HG03575 (cell line): ENCODE measurements at regions not wholly inside any gene's neighbourhood (a gene's known extent, or its start where the extent isn't known, plus 50 kb on each side); places are given as distances from the start of the nearest gene placed in this dataset.

Experiments
- ATAC-seq: cut with Tn5 transposase; IDR thresholded peaks from one replicate; pipeline ENCODE4 v1.9.1; 2021; ENCODE audit not compliant: unreplicated experiment, insufficient number of reproducible peaks, low FRiP score; ENCODE audit errors: extremely low read depth

DNA sequence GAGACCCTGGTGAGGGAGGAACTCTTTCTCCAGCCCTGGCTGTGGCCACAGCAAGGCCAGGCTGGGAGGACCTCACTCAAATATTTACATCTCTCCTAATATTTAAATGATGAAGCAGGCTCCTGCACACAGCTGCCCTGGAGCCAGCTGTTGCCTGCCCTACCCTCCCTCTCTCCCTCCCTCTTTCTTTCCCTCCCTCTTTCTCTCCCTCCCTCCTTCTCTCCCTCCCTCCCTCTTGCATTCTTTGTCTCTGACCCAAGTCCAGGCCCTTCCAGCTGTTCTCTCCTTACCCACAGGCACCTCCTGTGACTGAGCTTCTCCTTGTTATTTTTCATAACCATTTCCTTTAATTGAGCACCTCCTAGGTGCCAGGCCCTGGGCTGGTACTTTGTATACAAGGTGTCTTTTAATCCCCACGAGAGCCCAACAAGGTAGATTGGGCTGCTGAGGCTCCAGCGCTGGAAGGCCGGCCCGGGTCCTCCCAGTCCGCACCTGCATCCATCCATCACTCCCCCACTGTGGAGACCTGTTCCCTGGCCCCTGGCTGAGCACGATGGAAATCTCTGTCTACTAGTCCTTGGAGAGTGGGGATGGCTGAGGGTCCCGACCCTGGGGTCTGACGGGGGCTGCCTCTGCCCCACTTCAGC, 242.3 kb downstream of the SEC14L1 start:
- ATAC-seq, result no peak

DNA sequence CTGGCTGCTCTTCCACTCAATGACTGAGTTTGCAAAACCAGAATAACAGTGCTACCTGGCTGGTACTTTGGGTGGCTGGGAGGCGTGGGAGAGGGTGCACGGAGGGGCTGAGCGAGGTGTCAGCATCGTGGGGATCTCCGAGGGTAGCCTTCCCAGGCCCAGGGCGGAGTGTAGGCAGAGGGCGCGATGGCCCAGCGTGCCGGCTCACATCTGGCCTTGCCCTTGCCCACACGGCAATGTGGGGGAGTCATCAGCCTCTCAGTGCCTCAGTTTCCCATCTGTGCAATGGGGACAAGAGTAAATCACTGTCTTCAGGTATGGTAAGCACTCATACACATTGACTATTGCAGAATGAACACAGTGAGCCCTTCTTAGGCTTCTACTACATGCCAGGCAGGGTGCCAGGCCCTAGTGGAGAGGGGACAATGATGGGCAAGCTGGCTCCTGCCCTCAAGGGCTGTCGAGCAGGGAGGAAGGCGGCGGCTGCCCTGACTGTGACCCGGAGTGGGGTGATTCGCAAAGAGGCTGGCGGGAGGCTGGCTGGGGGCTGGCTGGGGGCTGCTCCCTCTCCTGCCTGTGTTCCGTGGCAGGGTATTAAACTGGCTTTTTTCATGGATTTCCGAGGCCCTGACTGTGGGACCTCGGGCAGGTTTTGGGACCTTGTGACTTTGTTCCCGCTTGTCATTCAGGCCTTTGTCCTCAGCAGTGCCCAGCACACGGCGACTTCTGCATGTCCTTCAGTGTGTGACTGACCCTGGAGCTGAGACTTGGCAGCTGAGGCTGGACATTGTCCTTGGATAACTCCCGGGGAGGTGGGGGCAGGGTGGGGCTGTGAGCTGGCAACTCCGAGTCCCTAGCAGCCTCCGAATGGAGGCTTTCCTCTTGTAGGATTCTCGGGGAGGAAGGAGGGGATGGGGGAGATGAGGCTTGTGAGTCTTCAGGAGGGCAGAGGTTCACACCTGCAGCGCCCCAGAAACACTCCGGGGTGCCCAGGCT, 243.1 kb downstream of the SEC14L1 start:
- ATAC-seq, result no peak

DNA sequence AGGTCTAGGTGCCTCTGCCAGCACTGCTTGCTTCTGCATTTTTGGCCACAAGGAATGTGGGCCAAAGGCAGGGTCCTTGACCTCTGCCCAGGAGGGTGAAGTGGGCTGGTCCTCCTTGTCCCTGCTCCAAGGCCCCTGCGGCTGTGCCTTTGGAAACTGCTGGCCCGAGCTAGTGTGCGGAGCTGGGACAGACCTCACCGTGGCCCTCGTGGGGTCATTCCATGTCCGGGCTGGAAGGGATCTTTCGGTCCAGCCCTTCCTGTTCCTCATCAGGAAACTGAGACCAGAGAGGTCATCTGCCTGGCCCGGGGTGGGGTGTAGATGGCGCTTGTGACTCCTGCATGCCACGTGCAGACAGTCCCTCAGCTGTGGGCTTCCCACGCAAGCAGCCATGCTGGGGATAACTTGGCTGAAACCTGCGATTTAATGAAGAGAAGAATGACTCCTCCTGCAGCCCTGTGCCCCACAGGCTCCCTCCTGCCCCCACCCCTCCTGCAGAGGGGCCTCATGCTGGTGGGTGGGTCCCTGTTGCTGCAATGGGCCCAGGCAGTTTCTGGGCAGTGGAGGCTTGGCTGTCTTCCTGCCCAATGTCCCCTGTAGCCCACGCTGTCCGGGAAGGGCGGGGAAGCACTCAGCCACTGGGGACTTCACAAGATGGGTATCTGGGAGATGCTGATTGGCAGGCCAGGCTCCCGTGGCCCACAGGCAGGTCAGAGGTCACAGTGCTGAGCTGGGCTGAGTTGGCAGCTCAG, 245.2 kb downstream of the SEC14L1 start:
- no peak for ATAC-seq

DNA sequence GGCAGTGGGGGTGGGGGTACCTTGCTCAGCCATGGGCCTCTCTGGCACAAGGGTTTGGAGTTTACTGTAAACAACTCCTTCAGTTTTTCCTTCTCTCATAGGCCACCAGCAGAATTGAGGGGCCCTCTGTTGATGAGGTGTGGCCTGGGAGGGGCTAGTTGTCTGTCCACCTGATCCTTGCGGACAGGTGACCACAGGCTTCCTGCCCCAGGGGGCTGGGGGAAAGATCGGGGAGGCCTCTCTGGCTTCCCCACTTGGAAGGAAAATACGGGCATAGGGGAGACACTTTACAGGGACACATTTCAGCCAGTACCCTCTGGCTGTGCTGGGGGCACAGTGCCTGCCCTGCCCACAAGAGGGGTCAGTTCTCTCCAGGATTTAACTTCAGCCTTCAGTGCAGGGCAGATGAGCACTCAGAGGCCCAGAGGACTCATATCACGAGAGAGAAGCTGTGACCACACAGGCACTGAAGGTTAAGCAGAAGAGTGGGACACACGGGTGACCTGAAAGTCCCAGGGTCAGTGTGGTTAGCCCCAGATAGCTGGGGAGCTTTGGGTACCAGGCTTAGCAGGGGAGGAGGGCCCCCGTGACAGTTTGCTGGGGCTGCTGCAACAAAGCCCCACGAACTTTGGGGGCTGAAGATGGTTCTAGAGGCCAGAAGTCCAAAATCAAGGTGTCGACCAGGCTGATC, 245.9 kb downstream of the SEC14L1 start:
- ATAC-seq, result no peak

DNA sequence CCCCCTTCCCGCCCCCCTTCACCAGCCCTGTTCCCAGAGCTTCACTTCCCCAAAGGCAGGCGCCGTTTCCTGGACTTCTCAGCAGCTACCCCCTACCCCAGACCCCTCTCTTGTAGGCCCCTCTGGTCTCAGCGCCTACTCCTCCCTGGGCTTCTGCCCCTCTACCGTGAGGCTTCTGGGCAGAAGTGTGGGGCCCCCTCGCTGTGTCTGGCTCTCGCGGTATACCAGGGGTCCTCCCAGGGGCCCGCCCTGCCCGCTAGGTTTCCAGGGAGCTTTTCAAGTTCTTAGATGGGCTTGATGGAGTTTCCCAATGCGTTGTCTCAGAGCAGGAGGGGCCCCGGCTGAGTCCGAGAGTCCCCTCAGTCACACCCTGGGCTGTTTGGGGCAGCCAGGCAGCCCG, 247.1 kb downstream of the SEC14L1 start:
- ATAC-seq, result no peak

DNA sequence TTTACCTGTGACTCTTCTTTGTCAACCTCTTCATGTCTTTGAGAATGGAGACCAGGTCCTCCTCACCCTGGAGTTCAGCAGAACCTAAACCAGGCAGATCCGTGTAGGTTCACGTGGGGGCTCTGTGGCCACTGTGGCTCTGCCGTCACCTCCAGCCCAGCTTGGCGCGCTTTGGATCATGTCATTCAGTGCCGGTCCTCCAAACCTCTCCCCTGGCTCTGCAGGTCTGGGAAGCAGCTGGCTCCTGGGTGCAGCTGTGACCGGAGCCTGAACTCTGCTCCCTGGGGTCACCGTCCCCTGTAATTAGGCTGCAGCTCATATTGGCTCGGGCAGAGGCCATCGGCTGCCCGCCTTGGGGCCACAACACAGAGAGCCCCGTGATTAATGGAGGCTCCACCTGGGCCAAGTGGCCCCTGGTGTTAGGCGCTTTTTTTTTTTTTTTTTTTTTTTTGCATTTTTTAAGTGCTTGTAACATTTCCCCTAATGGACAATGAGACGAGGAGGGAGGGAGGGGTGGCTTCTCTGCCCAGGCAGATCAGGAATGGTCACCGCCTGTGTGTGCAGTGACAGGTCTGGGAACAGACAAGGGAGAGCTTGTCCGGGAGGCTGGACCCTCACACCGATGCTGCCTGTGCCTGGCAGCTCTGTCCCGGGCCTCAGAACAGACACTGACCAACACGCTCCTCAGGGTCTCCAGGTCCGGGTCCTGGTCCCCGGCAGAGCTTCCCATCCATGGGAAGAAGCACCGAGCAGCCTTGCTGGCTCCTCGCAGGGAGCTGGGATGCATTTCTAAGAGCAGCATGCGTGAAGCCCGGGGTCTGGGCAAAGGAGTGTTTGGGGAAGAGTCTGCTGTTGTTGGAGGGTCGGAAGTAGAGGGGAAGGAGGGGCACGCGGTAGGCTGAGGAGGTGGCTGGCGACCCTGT, 247.9 kb downstream of the SEC14L1 start:
- no peak for ATAC-seq

DNA sequence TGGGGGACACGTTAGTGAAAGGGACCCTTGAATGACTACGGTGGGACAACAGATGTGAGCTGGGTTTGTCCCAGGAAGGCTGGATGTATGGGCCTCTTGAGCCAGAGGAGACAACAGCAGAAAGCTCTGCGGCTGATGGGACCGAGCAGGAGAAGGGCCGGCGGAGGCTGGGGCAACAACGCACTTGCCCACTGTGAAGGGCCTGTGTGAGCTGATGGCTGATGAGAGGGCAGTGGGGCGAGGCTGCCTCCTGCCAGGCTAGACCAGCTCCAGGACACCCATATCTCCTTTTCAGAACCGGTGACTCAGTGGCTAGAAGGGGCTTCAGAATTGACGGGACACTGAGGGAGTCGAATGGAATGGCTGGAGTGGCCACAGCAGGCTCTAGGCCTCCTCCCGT, 250.1 kb downstream of the SEC14L1 start:
- ATAC-seq, result no peak

DNA sequence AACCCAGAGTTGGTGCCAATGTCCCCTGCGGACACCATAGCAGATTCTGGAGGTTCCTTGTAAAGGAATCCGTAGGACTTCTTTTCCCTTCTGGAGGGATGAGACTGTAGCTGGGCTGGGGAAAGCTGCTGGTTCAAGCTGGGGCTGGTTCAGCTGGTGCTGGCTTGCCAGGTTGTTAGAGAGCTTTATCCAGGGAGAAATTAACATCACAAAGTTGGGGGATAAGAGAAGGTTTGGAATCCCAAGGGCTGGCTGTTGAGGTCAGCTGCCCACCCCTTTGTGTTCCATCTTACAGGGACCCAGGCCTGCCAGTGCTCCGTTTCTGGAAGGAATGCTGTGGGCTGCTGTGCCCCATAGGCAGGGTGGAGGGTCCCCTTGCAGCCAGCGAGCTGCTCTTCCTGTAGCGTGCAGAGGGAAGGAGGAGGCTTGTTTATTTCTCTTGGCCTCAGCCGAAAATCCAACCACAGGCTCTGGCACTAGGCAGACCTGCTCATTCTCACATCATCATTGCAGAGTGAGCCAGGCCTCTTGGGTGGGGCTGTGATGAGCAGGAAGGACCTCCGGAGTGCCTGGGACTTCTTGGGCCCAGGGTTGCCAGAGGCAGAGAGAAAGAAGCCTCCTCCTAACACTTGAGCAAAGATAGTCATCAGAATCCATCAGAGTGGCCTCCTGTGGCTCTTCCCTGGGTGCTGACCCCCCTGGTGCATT, 251.1 kb downstream of the SEC14L1 start:
- ATAC-seq, result no peak

DNA sequence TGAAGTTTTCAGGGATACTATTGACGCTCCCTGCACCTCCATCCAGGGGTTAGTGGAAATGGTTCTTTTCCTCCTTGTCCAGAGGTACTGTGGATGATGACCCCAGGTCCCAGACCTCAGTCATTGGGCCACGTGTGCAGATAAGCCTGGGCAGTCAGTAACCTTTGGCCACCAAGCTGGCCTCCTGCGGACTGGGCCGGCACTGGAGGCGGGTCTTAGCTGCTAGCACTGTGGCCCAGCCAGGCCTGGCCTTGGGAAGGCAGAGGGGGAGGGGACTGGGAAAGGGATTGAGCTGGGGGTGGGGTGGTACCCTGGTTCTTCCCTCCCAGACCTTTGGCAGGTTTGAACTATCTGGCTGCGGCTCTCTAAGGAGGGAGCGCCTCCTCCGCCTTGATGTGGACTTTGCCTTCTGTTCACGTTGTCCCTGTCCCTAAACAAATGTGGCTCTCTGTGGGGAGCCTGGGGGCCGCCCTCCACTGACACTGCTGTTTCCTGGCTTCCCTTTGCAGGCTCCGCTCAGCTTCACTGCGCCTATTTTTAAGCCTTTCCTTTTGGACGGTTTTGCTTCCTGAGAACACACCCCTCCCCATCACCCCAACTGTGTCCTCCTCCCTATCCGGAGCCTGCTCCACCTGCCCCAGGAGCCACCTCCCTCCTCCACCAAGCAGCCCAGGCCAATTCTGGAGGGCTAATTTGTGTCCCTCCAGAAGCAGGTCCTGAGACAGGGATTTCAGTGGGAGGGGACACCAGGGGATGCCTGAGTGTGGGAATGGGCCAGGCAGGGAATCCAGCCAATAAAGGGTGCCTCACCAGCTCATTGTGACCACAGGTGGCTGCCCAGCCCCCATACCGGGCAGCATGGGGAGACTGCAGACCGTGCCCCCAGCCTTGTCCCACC, 251.9 kb downstream of the SEC14L1 start:
- no peak for ATAC-seq

DNA sequence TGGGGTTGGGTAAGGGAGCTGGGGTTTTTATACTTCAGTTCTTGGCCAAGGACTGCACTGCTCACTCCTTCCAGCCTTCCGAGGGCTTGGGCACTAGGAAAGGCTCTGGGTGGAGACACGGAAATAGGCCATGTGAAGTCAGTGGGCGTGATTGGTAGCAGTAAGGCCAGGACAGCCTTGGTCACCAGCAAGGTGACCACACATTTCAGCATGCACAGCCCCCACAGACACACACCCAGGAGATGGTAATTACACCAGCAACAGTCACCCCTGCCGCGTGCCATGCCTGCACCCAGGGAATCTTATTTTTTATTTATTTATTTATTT, 252.5 kb downstream of the SEC14L1 start:
- no peak for ATAC-seq

DNA sequence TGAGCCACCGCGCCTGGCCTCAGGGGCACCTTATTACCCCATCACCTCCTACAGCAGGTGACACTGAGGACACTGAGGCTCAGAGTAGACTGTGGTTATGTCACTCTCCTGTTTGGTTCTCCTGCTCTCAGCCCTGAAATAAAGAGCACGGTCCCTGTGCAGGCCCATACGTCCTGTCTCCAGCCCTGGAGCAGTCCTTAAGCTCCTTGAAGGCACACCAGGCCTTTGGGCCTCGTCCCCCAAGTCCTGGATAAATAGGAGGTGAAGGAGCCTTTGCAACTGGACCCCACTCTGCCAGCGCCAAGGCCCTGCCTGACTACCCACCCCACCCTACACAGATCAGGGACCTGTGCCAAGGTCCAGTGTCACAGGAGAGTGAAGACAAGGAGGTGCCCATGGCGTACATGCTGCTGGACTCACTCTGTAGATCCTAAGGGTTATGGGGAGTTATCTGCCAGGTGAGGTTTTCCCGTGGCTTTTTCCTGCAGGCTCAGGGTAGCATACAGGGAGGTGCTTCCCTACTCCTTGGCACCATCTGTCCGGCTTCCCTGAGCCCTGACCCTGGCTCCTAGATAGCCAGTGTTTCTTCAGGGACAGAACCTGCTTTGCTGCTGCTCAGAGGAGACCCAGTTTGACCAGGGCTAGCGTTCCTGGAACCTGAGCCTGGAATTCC, 253.2 kb downstream of the SEC14L1 start:
- ATAC-seq, result no peak

DNA sequence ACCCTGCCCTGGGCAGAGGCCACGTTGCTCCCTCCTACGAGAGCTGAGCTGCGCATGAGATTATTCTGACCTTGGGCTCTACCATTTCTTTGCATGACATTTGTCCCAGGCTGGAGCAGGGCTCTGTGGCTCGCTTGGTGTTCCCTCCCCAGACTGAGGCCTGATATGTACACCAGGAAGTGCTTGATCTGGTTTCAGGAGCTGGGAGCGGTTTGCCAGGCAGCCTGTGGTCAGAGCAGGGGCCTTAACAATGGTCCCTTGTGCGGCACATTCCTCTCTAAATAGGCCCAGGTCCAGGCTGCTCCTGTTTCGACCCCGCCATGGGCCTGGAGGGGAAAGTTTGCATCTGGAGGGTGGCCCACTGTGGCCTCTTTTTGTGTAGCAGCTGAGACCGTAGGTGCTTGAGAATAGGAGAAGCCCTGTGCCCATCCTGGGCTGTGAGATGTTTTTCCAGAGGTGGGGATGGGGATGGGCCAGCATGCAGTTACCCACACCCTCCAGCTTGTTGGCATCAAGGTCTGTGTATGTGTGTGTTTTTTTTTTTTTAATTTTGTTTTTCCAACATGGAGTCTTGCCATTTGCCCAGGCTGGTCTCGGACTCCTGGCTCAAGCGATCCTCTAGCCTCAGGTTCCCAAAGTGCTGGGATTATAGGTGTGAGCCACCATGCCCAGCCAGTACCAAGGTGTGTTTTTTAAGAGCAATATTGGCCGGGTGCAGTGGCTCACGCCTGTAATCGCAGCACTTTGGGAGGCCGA, 253.9 kb downstream of the SEC14L1 start:
- ATAC-seq, result no peak

DNA sequence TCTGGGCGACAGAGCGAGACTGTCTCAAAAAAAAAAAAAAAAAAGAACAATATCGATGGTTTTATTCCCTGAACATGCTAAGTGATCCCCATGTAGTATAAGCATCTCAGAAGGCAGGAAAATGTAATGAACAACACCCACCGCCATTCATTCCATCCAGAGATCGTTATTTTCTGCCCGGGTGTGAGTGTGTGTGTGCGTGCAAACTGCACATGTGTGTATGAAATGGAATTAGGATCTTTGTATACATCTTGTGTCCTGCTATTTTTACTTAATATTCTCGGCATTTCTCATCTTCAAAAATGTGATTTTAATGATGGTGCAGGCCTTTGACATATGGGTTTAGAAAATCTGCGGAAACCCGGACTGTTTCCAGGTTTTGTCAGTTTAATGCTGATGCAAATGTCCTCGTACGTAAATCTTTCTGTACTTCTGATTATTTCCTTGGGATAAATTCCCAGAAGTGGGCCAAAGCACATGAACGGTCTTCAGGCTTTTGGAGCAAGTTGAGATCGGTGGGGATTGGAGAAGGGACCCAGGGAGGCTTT, 254.8 kb downstream of the SEC14L1 start:
- no peak for ATAC-seq

DNA sequence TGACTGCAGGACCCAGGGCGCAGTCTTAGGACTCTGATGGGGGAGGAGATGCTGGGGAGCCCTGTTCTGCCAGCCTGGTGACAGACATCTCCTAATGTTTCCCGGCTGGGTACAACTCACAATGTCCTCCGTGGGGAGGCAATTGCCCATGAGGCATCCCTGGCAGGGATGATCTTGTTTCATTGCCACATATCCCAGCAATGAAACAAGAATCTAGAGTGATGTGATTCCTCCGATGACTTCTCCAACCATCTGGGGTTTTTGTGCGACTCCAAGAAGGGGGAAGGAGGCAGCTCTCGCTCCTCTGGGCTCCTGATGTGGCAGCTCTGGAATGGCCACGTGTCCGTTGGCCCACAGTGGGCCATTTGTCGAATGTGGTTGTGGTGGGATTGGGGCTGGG, 255.8 kb downstream of the SEC14L1 start:
- no peak for ATAC-seq

DNA sequence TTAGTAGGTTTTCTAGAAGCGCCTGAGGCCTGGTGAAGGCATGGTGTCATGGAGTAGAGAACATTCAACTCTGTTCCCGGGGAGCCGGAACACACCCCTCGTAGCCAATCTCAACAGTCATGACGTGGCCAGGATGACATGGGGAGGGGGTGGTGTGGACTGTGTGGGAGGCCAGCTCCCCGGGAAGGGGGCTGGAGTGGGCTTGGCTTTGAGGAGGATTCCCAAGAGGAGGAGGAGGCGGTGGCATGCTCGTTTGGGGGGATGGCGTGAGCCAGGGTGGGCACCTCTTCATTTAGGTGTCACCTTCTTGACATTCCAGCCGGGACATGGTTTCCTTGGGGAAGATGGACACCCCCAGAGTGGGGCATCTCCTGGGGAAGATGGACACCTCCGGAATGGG, 257.5 kb downstream of the SEC14L1 start:
- ATAC-seq, result no peak
